SH-SY5Y (cell line): ENCODE measurements at regions not wholly inside any gene's neighbourhood (a gene's known extent, or its start where the extent isn't known, plus 50 kb on each side); places are given as distances from the start of the nearest gene placed in this dataset.

ENCODE experiments used
- GATA2 ChIP-seq: IDR thresholded peaks from 2 replicates; pipeline ENCODE4 v1.6.1; 2011; ENCODE audit warnings: mild to moderate bottlenecking, low read depth, low read length
- GATA3 ChIP-seq: IDR thresholded peaks from 2 replicates; pipeline ENCODE4 v1.6.1; 2011; ENCODE audit warnings: low read depth, mild to moderate bottlenecking, low read length, moderate library complexity

- TF ChIP-seq GATA3 (no peak), GATA2 (no peak)
Observed at GRCh38 chr1:222009105-222009730, 267.3 kb upstream of the DUSP10 start.

GRCh38 chr1:222006715-222007114 lies 264.8 kb upstream of the DUSP10 start:
- TF ChIP-seq GATA2 (no peak), GATA3 (no peak)

- no peak for TF ChIP-seq GATA2
- TF ChIP-seq GATA3 = no peak
Observed at GRCh38 chr1:222004784-222005183, 262.9 kb upstream of the DUSP10 start.

- TF ChIP-seq GATA2 = no peak
- TF ChIP-seq GATA3 = no peak
Observed at GRCh38 chr1:222004034-222004433, 262.1 kb upstream of the DUSP10 start.

- no peak for TF ChIP-seq GATA2
- no peak for TF ChIP-seq GATA3
Observed at GRCh38 chr1:222002503-222002902, 260.6 kb upstream of the DUSP10 start.

GRCh38 chr1:222000131-222000530 lies 258.2 kb upstream of the DUSP10 start:
- no peak for TF ChIP-seq GATA3
- no peak for TF ChIP-seq GATA2

- no peak for TF ChIP-seq GATA3
- TF ChIP-seq GATA2 = no peak
Observed at GRCh38 chr1:221998781-221999180, 256.9 kb upstream of the DUSP10 start.

GRCh38 chr1:221998186-221998612 lies 256.3 kb upstream of the DUSP10 start:
- TF ChIP-seq GATA2 = no peak
- TF ChIP-seq GATA3 = no peak

- TF ChIP-seq GATA3 (no peak), GATA2 (no peak)
Observed at GRCh38 chr1:221994939-221995338, 253.1 kb upstream of the DUSP10 start.

- no peak for TF ChIP-seq GATA2
- TF ChIP-seq GATA3 = no peak
Observed at GRCh38 chr1:221994274-221994698, 252.4 kb upstream of the DUSP10 start.

- TF ChIP-seq GATA2 = no peak
- no peak for TF ChIP-seq GATA3
Observed at GRCh38 chr1:221993444-221993948, 251.6 kb upstream of the DUSP10 start.

- TF ChIP-seq GATA2 = no peak
- no peak for TF ChIP-seq GATA3
Observed at GRCh38 chr1:221992427-221992826, 250.5 kb upstream of the DUSP10 start.

GRCh38 chr1:221991221-221991620 lies 249.3 kb upstream of the DUSP10 start:
- no peak for TF ChIP-seq GATA2
- no peak for TF ChIP-seq GATA3

GRCh38 chr1:221989741-221990140 lies 247.9 kb upstream of the DUSP10 start:
- TF ChIP-seq GATA2 (no peak), GATA3 (no peak)

- TF ChIP-seq GATA3 = no peak
- no peak for TF ChIP-seq GATA2
Observed at GRCh38 chr1:221988829-221989228, 246.9 kb upstream of the DUSP10 start.

GRCh38 chr1:221987860-221988520 lies 246.1 kb upstream of the DUSP10 start:
- TF ChIP-seq GATA2 (no peak), GATA3 (no peak)
